ENCODE measurements at regions not wholly inside any gene's neighbourhood (a gene's known extent, or its start where the extent isn't known, plus 50 kb on each side); places are given as distances from the start of the nearest gene placed in this dataset.
A peak's percentile ranks its signal among the peaks of the same experiment; 100 is the strongest.

GRCh38 chr15:60087561-60087960 lies 83.5 kb downstream of the FOXB1 start:
- Histone ChIP-seq H3K27me3 (ENCODE audit: insufficient read depth, poor library complexity, severe bottlenecking) (no peaks in the 10 kb centered on the region), H3K27ac (replicated peaks) (no peak overlapping the region), H3K4me3 (replicated peaks; ENCODE audit: insufficient read depth, low read length) (no peak overlapping the region)
- no peak for DNase-seq (ENCODE audit: low read depth in 1 of 2, low spot score in 1 of 2)
- TF ChIP-seq SPI1 (IDR thresholded peaks at IDR 0.05; ENCODE audit: borderline replicate concordance, low read depth) (peak; percentile 42; the same call in 1 of the 2 replicates), REST (IDR thresholded peaks at IDR 0.05; ENCODE audit: insufficient replicate concordance, low read depth) (no peak)

- Histone ChIP-seq H3K4me3 (replicated peaks; ENCODE audit: insufficient read depth, low read length) (no peak overlapping the region), H3K27me3 (ENCODE audit: insufficient read depth, poor library complexity, severe bottlenecking) (peaks cover 2% of the 10 kb centered on the region), H3K27ac (replicated peaks) (no peak overlapping the region)
- no peak for DNase-seq (ENCODE audit: low read depth in 1 of 2, low spot score in 1 of 2)
- TF ChIP-seq REST (IDR thresholded peaks at IDR 0.05; ENCODE audit: insufficient replicate concordance, low read depth) (no peak), SPI1 (IDR thresholded peaks at IDR 0.05; ENCODE audit: borderline replicate concordance, low read depth) (no peak), POLR2AphosphoS5 (IDR thresholded peaks at IDR 0.05; ENCODE audit: low read depth) (no peak), GABPA (IDR thresholded peaks at IDR 0.05; ENCODE audit: low read depth) (no peak), CTCF (IDR thresholded peaks at IDR 0.05; ENCODE audit: insufficient read depth, low read length) (no peak)
Observed at GRCh38 chr15:60090747-60091146, 86.6 kb downstream of the FOXB1 start.

GRCh38 chr15:60091157-60091556 lies 87.0 kb downstream of the FOXB1 start:
- Histone ChIP-seq H3K27ac (replicated peaks) (no peak overlapping the region), H3K27me3 (ENCODE audit: insufficient read depth, poor library complexity, severe bottlenecking) (peaks cover 2% of the 10 kb centered on the region), H3K4me3 (replicated peaks; ENCODE audit: insufficient read depth, low read length) (no peak overlapping the region)
- no peak for TF ChIP-seq POLR2AphosphoS5 (IDR thresholded peaks at IDR 0.05; ENCODE audit: low read depth)
- TF ChIP-seq SPI1 (IDR thresholded peaks at IDR 0.05; ENCODE audit: borderline replicate concordance, low read depth): no peak
- TF ChIP-seq GABPA (IDR thresholded peaks at IDR 0.05; ENCODE audit: low read depth): no peak
- TF ChIP-seq REST (IDR thresholded peaks at IDR 0.05; ENCODE audit: insufficient replicate concordance, low read depth): no peak
- no peak for TF ChIP-seq CTCF (IDR thresholded peaks at IDR 0.05; ENCODE audit: insufficient read depth, low read length)
- DNase-seq (ENCODE audit: low read depth in 1 of 2, low spot score in 1 of 2): no peak

GRCh38 chr15:60091911-60092310 lies 87.8 kb downstream of the FOXB1 start:
- TF ChIP-seq REST (IDR thresholded peaks at IDR 0.05; ENCODE audit: insufficient replicate concordance, low read depth) (no peak), POLR2AphosphoS5 (IDR thresholded peaks at IDR 0.05; ENCODE audit: low read depth) (no peak), CTCF (IDR thresholded peaks at IDR 0.05; ENCODE audit: insufficient read depth, low read length) (no peak), SPI1 (IDR thresholded peaks at IDR 0.05; ENCODE audit: borderline replicate concordance, low read depth) (no peak), GABPA (IDR thresholded peaks at IDR 0.05; ENCODE audit: low read depth) (no peak)
- Histone ChIP-seq H3K27ac (replicated peaks) (no peak overlapping the region), H3K27me3 (ENCODE audit: insufficient read depth, poor library complexity, severe bottlenecking) (peaks cover 2% of the 10 kb centered on the region)

More at GRCh38 chr15:60091911-60092310, 87.8 kb downstream of the FOXB1 start:
- no peak overlapping the region for H3K4me3 ChIP-seq (replicated peaks; ENCODE audit: insufficient read depth, low read length)
- DNase-seq (ENCODE audit: low read depth in 1 of 2, low spot score in 1 of 2): no peak

All from HL-60 (cell line).